GM06990 (cell line): ENCODE measurements at regions not wholly inside any gene's neighbourhood (a gene's known extent, or its start where the extent isn't known, plus 50 kb on each side); places are given as distances from the start of the nearest gene placed in this dataset.

ENCODE experiments used
- DNase-seq: peaks from one replicate; pipeline ENCODE4 v3.0.0-alpha.2; 2011; ENCODE audit not compliant: insufficient read length; ENCODE audit errors: extremely low read depth
- H3K27me3 ChIP-seq: replicated peaks from 2 replicates; pipeline ENCODE4 v1.6.0; 2011; ENCODE audit warnings: low read length; ENCODE audit not compliant: control insufficient read depth, insufficient read depth
- H3K36me3 ChIP-seq: 2 replicates; pipeline ENCODE4 v1.5.1; 2011; ENCODE audit warnings: low read length; ENCODE audit not compliant: control insufficient read depth, insufficient read depth
- H3K4me3 ChIP-seq: replicated peaks from 2 replicates; pipeline ENCODE4 v1.5.1; 2011; ENCODE audit warnings: low read depth, mild to moderate bottlenecking, control low read depth, low read length
- TF ChIP-seq, protein P1 (sequence below): IDR thresholded peaks from 2 replicates; pipeline ENCODE4 v1.5.1; 2011; ENCODE audit warnings: low read length, control low read depth, mild to moderate bottlenecking, inconsistent platforms; ENCODE audit not compliant: insufficient read depth, poor library complexity, severe bottlenecking

DNA sequence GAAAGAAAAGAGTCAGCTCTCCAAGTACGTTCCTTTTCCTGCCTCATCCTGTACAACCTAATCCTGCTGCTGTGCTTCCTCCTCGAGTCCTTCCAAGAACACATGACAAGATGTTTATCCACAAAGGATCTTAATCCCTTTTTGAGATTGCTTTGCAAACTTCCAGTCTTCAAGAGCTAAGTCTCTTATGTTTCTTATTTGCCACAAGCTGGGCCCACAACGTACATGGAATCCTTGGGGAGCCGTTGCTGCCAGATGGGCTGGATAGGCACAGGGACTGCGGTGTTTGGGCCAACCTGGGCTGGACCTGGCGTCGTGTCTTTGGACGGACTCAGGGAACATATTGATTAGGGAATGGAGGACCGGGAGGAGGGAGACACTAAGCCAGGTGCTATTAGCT is 79.7 kb upstream of the AFDN start:
- DNase-seq, result no peak
- TF ChIP-seq, protein P1, sequence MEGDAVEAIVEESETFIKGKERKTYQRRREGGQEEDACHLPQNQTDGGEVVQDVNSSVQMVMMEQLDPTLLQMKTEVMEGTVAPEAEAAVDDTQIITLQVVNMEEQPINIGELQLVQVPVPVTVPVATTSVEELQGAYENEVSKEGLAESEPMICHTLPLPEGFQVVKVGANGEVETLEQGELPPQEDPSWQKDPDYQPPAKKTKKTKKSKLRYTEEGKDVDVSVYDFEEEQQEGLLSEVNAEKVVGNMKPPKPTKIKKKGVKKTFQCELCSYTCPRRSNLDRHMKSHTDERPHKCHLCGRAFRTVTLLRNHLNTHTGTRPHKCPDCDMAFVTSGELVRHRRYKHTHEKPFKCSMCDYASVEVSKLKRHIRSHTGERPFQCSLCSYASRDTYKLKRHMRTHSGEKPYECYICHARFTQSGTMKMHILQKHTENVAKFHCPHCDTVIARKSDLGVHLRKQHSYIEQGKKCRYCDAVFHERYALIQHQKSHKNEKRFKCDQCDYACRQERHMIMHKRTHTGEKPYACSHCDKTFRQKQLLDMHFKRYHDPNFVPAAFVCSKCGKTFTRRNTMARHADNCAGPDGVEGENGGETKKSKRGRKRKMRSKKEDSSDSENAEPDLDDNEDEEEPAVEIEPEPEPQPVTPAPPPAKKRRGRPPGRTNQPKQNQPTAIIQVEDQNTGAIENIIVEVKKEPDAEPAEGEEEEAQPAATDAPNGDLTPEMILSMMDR, result no peak
- Histone ChIP-seq H3K36me3 (no peaks in the 10 kb centered on the region), H3K27me3 (no peaks in the 10 kb centered on the region), H3K4me3 (no peak overlapping the region)

DNA sequence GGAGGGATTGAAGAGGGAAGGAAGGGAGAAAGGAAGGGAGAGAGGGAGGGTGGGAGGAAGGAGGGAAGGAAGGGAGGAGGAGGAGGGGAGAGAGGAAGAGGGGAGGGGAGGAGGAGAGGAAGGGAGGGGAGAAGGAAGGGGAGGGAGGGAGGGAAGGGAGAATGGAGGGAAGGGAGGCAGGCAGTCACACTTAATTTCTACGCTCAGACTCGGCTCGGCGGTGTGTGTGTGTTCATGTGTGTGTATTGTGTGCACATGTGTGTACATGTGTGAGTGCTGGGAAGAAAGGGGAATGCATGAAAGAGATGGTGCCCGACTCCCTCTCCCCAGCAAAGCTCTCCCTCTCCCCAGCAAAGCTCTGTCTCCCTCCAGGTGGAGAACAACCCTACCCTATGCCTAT is 79.1 kb upstream of the AFDN start:
- DNase-seq, result no peak
- no peak overlapping the region for H3K4me3 ChIP-seq
- no peaks in the 10 kb centered on the region for H3K36me3 ChIP-seq
- TF ChIP-seq, protein P1, result no peak
- H3K27me3 ChIP-seq, result no peaks in the 10 kb centered on the region

DNA sequence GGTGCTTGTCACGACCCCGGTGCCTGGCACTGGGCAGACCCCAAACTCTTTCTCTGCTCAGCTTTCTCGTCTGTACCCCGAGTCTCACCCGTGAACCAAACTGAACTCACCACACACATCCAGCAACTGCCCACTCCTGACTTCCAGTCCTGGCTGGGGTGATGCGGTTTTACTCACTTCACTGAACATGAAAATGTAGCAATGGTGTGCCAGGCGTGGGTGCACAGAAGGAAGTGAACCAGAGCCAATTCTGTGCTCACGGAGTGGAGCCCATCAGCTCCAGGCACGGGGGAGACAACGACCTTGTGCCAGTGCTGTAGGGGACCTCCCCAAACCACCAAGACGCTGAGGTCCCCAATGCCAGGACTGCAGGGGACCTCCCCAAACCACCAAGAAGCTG is 78.7 kb upstream of the AFDN start:
- no peaks in the 10 kb centered on the region for H3K36me3 ChIP-seq
- H3K27me3 ChIP-seq, result no peaks in the 10 kb centered on the region
- TF ChIP-seq, protein P1, result no peak
- no peak for DNase-seq
- H3K4me3 ChIP-seq, result no peak overlapping the region

DNA sequence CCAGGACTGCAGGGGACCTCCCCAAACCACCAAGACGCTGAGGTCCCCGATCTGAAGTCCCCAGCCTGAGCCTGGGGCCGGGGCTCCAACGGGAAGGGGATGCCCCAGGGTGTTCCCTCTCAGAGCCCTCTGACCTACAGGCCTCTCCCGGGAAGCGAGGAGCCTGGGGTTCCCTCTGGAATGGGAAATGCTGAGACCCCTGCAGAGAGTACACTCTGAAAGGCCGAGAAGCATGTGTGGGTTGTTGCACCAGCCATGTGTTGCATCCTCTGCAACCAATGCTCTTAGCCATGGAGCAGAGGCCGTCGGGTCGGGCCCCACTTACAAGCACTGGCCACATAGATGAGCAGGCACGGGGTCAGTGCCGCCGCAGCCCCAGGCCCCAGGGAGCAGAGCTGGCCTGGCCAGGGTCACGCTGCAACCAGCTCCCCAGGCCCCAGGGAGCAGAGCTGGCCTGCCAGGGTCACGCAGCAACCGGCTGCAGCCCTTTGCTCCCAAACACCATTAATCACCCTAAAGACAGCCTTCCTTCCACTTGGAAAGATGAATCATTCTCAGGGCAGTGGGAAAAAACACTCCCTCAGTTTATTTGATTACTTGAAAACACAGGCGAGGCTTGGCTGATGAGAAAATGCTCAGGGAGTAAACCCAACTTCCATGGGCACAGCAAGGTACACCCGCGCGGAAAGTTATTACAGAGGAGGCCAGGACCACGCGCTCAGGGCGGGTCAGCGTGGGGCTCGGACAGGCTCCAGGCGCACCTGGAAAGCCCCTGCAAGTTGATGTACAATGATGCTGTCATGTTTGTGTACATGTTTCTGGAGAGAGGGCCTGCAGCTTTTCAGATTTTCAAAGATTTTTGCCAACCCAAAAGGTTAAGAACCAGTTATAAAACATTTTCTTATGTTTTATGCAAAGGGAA is 78.0 kb upstream of the AFDN start:
- H3K36me3 ChIP-seq, result no peaks in the 10 kb centered on the region
- H3K4me3 ChIP-seq, result no peak overlapping the region
- TF ChIP-seq, protein P1, result no peak
- H3K27me3 ChIP-seq, result no peaks in the 10 kb centered on the region
- no peak for DNase-seq

DNA sequence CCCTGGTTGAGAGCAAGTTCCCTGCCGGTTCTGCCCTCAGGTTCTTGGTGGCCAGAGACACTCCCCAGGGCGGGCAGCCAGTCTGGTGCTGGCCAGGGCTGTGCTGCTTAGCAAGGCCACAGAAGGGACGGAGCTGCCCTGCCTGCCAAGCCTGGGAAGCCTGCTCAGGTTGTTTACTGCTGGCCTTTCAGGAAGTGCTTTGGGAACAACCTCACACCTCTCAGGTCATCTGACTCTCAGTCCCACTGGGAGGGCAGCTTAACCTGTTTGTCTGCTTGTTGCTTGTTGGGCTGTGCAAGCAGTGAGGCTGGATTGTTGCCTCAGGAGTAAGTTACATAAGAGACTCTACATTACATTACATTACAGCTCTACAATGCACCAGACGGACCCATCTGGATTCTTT is 75.8 kb upstream of the AFDN start:
- no peak overlapping the region for H3K4me3 ChIP-seq
- no peak for DNase-seq
- no peaks in the 10 kb centered on the region for H3K36me3 ChIP-seq
- no peaks in the 10 kb centered on the region for H3K27me3 ChIP-seq
- TF ChIP-seq, protein P1, result no peak
